HG03066 (cell line): ENCODE measurements at regions not wholly inside any gene's neighbourhood (a gene's known extent, or its start where the extent isn't known, plus 50 kb on each side); places are given as distances from the start of the nearest gene placed in this dataset.

Experiments
- ATAC-seq: cut with Tn5 transposase; IDR thresholded peaks from one replicate; pipeline ENCODE4 v1.9.1; 2021; ENCODE audit warnings: low read depth; ENCODE audit not compliant: unreplicated experiment

- ATAC-seq: no peak
Measured at GRCh38 chr1:187853505-187853904, 1024.8 kb downstream of the PLA2G4A start.

GRCh38 chr1:187854457-187854856, 1025.7 kb downstream of the PLA2G4A start:
- no peak for ATAC-seq

DNA sequence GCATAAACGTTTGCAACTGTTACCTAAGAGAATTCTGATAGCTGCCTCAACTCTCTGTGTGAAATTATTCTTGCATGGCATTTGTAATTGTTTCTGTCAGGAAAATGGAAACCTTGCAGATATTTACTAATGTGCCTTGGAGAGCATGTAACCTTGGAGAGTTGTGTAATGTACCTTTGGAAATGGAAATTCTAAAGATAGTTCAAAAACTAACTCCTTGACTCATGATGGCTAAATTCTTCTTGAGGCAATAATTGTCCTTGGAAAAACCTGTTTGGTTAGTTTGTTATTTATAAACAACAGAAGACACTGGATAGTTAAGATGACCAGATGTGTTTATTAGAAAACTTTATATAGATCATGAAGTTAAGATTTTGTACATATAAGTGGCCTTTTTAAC, 1033.8 kb downstream of the PLA2G4A start:
- ATAC-seq: no peak

- ATAC-seq: no peak
Measured at GRCh38 chr1:187870552-187870951, 1041.8 kb downstream of the PLA2G4A start.

DNA sequence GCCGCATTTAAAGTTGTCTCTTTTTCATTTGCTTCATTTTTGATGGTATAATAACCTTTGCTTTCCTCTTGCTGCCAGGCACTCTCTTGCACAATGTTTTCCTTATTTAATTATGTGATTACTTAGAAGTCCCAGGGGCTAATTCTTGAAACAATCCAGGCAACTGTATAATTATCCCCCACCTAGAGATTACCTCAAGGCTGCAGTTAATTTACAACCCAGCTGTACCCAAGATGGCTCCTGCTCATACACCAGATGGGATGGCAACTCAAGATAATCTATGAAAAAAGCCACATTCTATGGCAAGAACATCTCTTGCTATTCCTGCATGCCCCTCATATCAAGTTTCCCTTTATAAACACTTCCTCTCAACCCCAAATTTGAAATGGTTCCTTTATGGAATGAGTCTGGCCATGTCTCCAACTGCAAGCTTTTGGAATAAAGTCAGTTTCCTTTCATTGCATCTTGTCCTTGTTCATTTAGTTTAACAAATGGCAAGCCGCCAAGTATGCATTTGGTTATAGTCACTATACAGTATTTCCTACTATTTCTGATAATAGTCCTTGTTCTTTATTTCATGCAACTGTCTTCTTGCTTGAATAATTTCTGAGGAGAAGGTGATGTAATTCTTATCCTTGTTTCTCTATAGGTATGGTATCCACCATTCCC, 1042.6 kb downstream of the PLA2G4A start:
- ATAC-seq: no peak

- no peak for ATAC-seq
Measured at GRCh38 chr1:187872550-187872949, 1043.8 kb downstream of the PLA2G4A start.

- ATAC-seq: no peak
Measured at GRCh38 chr1:187873126-187873525, 1044.4 kb downstream of the PLA2G4A start.

DNA sequence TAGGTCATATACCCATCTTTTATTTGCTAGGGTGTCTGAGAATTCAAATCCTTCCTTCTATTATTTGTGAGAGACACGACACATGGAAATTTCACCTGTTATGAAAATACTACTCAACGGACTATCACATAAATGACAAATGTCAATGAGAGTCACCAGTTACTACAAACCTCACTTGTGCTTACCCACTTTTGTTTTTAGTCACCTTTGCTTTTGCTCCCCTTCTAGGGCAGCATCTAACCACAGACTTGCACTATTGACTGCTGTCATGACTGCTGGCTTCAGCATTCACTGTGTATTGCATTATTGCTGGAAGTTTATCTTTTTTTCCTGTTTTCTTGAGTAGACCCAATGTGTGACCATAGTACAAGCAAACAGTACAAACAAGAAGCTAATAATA, 1048.0 kb downstream of the PLA2G4A start:
- ATAC-seq: no peak

GRCh38 chr1:187877220-187877619, 1048.5 kb downstream of the PLA2G4A start:
- no peak for ATAC-seq

DNA sequence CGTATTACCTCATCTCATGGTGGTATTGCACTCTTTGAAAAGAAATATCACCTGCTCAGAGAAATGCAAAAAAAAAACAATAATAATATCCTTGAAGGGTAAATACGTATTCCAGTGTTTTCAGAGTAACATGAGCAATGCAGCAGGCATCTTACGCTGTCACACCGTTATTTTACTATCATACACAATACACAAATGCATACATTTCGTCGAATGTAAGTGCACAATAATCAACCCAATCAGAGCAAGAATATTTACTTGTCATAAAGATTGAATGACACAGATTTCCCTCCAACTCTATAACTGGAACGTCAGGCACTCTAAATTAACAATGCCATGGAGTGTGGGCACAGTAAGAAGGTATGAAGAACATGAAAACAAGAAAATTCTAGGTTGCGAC, 1050.1 kb downstream of the PLA2G4A start:
- ATAC-seq: no peak

DNA sequence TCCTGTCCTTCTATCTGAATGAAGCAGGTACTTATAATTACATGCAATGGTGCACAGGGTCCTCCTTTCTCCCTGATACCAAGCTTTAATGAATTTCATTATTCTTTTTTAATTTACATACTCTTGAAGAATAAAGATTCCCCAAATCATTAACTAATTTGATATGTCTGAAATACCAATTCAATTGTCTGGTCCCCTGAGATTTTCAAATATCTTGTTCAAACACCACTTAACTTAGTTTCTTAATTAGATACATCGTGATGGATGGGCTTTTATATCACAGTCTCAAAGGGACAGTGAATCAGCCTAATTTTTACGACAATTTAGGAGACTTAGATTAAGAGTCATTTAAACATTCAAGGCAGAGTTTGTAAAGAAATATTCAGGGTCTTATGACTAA, 1054.6 kb downstream of the PLA2G4A start:
- ATAC-seq: no peak

DNA sequence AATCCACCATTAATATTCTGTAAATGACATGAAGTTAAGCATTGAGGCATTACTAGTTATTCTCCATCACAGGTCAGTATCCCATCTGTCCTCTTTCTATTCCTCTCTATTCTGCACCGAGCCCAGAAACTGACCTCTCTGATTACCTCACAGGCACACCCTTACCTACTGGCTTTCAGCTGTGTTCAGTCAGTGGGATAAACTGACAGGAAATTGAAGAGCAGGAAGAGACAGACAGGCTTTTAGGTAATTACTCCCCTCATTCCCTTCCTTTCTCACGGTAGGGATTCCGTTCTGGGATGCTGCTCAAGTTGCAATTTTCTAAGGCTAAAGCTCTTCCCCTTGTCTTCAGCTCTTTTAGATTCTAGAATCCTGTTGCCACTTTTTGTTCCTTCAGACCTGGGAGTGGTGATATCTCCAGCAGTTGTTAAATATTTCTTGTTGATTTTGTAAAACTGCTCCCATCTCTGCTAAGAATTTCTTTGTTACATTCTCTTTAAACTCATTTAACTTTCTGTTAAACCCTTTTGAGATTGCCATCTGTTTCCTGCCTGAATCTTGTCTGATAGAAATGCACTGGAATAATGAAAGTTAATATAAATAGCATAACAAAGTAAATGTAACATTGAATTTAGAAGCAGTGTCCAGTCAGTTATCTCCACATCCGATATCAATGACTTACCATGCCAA, 1063.4 kb downstream of the PLA2G4A start:
- no peak for ATAC-seq

- no peak for ATAC-seq
Measured at GRCh38 chr1:187892683-187893039, 1063.9 kb downstream of the PLA2G4A start.

GRCh38 chr1:187893471-187893870, 1064.7 kb downstream of the PLA2G4A start:
- ATAC-seq: no peak

GRCh38 chr1:187894349-187894748, 1065.6 kb downstream of the PLA2G4A start:
- ATAC-seq: no peak

DNA sequence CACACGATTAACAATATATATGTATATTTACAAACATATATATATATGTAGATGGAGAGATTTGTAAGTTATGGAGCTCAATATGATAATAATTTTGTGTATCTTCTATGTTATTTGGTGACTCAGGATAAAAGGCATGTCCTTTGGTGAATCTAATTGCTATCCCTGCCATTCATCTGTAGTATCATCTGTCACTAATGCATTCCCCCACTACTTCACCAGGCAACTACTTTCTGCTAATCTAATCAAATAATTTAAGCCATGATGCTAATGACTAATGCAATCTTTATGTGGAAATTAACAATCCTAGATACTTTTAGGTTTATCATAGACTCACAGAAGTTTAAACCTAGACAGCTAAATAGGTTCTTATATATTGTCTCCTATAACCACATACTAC, 1074.5 kb downstream of the PLA2G4A start:
- no peak for ATAC-seq

- no peak for ATAC-seq
Measured at GRCh38 chr1:187909382-187909781, 1080.6 kb downstream of the PLA2G4A start.

DNA sequence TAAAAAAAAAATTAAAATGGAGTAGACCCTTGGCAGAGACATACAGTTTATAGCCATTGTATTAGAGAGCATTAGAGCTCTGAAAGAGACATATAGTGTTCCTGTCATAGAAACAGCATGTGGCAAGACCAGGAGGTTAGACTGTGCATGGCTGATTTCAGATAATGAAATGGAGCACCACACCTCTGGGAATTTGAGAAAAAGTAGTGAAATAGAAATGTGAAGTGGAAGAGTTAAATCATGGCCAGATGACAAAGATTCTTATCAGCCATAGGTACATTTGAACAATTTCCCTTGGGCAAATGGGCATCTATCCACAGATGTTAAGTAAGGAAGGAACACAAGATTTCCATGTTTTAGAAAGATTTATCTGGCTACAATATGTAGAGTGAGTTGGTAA, 1083.1 kb downstream of the PLA2G4A start:
- ATAC-seq: no peak

DNA sequence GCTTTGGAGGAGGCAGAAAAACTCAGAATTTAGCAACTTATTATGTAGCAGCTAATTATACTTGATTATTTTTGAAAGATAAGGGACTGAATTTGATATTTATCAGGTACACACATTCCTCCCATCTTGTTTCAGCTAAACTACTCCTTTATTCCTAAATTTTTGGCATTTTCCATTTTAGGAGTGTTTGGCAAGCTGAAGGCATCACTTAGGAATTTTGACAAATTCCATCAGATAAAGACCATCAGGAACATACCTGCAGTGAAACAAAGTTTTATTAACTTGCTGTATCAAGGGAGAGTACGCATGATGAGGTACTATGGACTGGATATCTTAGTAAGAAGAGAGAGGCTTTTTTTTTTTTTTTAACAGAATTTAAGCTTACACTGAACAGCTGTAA, 1092.2 kb downstream of the PLA2G4A start:
- ATAC-seq: no peak

GRCh38 chr1:187921426-187921825, 1092.7 kb downstream of the PLA2G4A start:
- no peak for ATAC-seq

- ATAC-seq: no peak
Measured at GRCh38 chr1:187922255-187922654, 1093.5 kb downstream of the PLA2G4A start.

- ATAC-seq: no peak
Measured at GRCh38 chr1:187924252-187924651, 1095.5 kb downstream of the PLA2G4A start.
